CD4-positive, alpha-beta T cell treated with Interleukin-1 beta for 1 hour (primary cell): ENCODE measurements at regions not wholly inside any gene's neighbourhood (a gene's known extent, or its start where the extent isn't known, plus 50 kb on each side); places are given as distances from the start of the nearest gene placed in this dataset.

Source experiments
- DNase-seq, 2 donors: peaks; one replicate each; pipeline ENCODE4 v3.0.0-alpha.2; 2020 to 2022

GRCh38 chr9:84456527-84456926 lies 116.0 kb upstream of the SLC28A3 start:
- no peak for DNase-seq

- DNase-seq = no peak
Observed at GRCh38 chr9:84460695-84461094, 120.1 kb upstream of the SLC28A3 start.

- DNase-seq = no peak
Observed at GRCh38 chr9:84463272-84463671, 122.7 kb upstream of the SLC28A3 start.

- no peak for DNase-seq
Observed at GRCh38 chr9:84466580-84467285, 126.2 kb upstream of the SLC28A3 start.

GRCh38 chr9:84471816-84472215 lies 131.3 kb upstream of the SLC28A3 start:
- DNase-seq = no peak

DNA sequence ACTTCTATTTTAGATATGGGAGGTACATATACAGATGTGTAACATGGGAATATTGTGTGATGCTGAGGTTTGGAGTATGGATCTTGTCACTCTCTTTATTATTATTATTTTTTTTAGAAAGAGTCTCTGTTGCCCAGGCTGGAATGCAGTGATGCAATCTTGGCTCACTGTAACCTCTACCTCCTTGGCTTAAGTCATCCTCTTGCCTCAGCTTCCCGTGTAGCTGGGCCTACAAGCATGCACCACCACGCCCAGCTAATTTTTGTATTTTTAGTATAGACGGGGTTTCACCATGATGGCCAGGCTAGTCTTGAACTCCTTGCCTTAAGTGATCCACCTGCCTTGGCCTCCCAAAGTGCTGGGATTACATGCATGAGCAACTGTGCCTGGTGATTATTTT lies 138.4 kb upstream of the SLC28A3 start:
- DNase-seq = no peak

DNA sequence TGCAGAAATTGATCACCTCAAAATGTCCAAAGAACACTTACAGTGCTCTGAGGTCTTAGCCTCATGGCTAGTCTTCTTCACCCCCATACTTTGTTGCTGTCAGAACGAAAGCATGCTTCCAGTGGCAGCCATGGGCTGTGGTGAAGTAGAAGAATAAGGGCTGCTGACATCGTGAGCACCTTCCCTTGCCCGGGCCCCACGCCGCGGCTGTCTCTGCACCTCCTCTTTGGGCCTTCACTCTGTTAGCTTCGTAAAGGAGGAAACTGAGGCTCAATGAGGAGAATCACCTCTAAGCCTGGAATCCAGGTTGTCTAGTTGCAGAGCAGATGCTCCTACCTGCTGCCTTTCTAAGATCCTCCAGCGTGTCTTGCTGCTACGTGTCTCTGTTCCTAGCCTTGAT lies 139.5 kb upstream of the SLC28A3 start:
- no peak for DNase-seq

DNA sequence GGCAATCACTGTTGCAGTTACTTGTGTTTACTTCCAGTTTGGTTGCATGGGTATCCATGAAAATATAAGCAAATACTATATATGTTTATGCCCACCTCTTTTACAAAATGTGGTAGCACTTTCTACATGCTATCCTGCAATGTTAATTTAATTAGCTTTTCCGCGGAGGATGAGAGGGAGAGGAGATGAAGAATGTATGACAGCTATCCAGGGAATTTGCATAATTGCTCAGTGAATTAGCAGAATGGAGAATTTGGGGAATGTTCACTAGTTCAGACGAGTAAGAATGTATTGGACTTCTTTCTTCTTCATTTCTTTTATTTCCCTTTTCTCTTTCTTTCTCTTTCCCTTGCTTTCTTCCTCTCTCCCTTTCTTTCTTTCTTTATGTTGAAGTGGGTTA lies 140.7 kb upstream of the SLC28A3 start:
- no peak for DNase-seq

- DNase-seq = no peak
Observed at GRCh38 chr9:84481636-84482218, 141.2 kb upstream of the SLC28A3 start.

DNA sequence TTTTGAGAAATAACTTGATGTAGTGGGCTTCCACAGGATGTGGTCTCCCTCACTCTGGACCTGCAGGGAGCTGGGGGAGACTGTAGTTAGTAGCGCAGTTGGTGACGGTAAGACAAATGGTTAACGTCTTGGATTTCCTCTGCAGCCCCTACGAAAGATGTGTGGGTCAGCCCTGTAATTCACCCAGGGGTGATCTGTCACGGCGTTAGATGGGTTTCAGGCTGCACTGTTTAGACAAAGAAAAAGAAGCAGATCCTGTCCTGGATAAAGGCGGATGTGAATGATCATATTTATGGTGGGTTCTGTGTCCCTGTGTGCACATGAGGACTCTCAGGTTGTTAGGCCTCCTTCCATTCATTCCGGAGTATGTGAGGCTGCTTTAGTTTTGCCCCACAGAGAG lies 142.0 kb upstream of the SLC28A3 start:
- no peak for DNase-seq

DNA sequence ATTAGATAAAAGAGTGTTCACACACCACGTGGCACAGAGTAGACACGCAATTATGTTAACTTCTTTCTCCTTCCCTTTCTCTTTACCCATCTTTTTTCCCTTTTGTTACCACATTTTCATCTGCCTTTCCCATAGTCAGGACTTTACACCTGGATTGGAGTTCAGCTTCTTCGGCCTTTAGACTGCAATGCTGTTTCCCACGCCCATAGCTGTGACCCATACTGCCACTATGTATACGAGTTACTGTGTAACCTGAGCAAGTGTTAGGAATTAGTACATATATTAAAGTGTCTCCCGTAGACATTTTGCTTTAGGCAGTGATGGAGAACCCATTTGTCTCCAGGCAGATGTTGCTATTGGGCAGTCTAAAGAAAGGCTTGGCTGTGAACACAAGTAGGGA lies 143.6 kb upstream of the SLC28A3 start:
- DNase-seq = no peak

GRCh38 chr9:84485539-84485938 lies 145.0 kb upstream of the SLC28A3 start:
- no peak for DNase-seq

DNA sequence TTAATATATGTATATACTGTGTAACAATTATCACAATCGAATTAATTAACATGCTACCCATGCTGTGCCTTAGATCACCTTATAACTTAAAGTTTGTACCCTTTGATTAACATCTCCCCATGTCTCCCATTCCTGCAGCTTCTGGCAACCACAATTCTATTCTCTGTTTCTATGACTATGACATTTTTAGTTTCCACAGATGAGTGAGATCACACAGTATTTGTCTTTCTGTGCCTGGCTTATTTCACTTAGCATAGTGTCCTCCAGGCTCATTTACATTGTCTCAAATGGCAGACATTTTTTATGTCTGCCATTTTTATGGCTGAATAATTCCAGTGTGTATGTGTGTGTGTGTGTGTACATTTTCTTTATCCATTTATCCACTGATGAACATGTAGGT lies 146.1 kb upstream of the SLC28A3 start:
- no peak for DNase-seq

DNA sequence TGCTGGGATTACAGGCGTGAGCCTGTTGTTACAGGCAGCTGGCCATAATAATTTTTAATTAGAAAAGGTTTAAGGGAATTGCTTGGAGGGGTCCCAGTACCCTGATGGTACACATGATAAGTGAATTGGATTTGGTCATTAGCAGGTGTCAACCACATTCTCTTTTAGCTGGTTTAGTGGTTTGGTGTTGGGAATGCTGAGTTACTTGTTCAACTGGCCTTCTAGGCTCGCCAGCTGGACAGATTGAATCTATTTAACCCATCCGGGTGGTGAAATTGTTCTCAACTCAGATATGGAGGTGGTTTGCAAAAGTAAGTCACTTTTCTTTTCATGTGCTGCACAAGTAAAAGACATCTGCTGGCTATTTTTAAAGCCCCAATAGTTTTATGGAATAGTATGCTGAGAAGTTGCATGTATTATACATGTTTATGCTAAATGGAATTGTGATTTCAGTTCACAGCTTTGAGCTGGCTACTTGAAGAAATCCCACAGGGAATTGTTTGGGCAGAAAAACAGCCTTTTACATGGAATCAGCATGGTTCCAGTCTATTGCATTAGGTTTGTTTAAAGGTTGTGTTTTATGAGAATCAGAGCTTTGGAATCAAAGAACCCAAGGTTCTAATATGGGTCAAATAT lies 149.8 kb upstream of the SLC28A3 start:
- no peak for DNase-seq

GRCh38 chr9:84490842-84491325 lies 150.3 kb upstream of the SLC28A3 start:
- no peak for DNase-seq

DNA sequence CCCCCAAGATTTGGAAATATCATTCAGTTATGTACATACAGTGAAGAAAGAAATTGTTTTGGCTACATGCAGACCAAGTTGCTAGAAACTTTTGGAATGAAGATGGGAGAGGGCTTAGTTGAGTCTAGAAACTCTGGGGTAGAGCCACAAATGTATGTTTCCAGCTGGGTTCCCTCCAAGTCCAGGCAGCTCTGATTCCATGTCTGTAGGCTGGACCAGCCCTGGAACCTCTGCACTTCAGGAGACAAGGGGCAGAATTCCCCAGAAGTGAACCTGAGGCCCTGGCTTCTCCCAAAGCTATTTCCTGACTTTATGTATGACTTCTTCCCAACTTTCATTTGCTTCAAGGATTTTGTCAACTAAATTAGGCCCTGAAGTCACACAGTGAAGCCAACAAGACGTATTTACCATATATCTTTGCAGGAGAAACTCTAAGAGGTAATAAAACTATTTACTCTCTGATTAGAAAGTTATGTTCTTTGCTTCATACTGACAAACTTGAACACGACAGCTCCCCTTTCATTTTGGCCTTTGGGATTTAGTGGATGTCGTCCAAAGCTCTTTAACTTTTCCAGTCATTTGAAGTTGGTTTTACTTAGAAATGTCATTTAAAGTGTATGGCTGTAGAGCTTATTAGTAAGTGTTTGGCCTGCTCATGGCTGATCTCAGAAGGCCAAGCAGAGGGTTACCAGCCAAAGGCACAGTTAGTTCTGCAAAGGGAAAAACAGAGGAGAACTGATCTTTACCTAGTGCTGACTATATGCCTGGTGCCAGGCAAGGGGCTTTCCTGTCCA lies 152.0 kb upstream of the SLC28A3 start:
- DNase-seq = no peak

DNA sequence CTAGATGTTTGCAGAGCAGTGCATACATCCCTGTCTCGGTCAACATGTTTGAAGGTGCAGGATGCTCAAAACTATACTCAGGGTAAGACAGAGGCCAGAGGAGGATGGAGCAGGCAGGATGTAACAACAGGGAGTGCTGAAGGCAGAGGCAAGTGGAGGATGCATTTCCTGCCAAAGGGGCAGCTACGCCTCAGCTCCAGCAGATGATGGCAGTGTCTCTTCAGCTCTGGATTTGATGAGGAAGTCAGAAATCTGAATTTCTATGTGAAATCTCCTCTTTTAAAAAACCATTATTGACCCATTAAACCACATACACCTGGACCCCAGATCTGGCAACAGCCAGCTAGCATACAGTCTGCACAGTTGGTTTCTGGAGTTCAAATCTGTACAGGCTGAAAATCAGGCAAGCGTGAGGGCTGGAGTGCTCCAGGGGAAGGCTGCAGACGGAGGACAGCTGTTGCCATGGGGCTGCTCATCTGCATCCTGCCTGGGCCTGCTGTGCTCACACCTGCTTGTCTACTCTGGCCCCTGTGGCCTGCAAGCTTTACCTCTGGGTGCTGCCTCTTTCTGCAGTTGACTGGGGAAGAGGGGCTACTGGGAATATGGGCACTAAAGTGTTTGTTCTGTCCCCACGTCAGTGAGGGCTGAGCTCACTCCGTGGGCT lies 152.9 kb upstream of the SLC28A3 start:
- DNase-seq = no peak

- DNase-seq = no peak
Observed at GRCh38 chr9:84499969-84500582, 159.5 kb upstream of the SLC28A3 start.

DNA sequence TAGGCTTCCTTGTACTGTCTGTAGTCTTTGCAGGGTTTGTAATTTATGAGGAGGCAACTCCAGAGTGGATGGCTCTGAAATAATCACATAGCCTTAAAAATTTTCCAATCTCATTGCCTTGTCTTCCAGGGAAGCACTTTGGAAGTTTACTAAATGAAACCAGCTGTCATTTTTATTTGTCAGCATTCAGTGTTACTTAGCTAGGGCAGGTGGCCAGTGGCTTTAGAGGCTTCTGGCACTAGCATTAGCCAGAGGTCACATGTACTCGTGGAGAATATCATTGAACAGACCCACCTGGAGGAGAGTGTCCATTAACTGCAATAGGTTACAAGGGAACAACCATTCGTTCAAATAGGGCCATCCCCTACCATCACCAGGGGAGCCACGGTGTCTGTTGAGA lies 160.3 kb upstream of the SLC28A3 start:
- DNase-seq = no peak

DNA sequence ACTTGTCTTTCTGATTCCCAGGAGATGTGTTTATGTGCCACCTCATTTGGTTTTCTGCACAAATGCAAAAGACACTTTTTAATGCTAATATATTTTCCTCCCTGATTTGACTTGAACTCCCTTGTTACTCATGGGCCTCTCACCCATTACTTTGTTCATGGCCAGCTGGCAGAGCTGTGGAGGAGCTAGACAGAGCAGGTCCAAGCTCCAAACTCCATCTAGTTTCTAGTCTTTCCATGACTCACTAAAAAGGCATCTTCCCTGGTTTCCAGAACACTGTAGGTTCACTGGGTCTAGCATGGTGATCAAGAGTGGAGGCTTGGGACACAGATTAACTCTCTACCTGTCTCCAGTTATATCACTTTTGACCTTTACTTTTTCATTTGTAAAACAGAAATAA lies 161.0 kb upstream of the SLC28A3 start:
- DNase-seq = no peak

DNA sequence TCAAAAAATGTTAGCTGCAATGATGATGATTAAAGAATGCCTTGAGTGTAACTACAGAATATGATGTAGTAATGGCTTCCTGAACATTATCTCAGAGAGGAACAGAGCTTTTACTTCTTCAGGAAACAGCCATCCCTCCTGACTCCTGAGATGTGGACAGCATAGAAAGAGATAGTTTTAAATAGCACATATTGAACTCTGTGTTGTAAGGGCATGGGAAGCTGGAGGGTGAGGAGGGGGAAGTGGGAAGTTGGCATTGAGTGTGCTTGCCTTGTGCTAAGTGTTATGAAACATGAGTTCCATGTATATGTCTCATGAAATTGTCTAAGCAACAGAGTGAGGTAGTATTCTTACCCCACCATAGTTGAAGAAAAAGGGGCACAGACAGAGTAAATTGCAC lies 161.5 kb upstream of the SLC28A3 start:
- DNase-seq = no peak

GRCh38 chr9:84504360-84504759 lies 163.8 kb upstream of the SLC28A3 start:
- DNase-seq = no peak

GRCh38 chr9:84511651-84512050 lies 157.9 kb upstream of the NTRK2 start:
- DNase-seq = no peak
